ENCODE measurements at regions not wholly inside any gene's neighbourhood (a gene's known extent, or its start where the extent isn't known, plus 50 kb on each side); places are given as distances from the start of the nearest gene placed in this dataset.

GRCh38 chr7:69035826-69036225 is 562.4 kb upstream of the AUTS2 start:
- no peaks in the 10 kb centered on the region for H3K4me1 ChIP-seq
- no peaks in the 10 kb centered on the region for H3K36me3 ChIP-seq
- TF ChIP-seq POLR2A (IDR thresholded peaks at IDR 0.05) (no peak), POLR2AphosphoS5 (IDR thresholded peaks at IDR 0.05) (no peak), EP300 (IDR thresholded peaks at IDR 0.05) (no peak)
- TF ChIP-seq, protein P1, sequence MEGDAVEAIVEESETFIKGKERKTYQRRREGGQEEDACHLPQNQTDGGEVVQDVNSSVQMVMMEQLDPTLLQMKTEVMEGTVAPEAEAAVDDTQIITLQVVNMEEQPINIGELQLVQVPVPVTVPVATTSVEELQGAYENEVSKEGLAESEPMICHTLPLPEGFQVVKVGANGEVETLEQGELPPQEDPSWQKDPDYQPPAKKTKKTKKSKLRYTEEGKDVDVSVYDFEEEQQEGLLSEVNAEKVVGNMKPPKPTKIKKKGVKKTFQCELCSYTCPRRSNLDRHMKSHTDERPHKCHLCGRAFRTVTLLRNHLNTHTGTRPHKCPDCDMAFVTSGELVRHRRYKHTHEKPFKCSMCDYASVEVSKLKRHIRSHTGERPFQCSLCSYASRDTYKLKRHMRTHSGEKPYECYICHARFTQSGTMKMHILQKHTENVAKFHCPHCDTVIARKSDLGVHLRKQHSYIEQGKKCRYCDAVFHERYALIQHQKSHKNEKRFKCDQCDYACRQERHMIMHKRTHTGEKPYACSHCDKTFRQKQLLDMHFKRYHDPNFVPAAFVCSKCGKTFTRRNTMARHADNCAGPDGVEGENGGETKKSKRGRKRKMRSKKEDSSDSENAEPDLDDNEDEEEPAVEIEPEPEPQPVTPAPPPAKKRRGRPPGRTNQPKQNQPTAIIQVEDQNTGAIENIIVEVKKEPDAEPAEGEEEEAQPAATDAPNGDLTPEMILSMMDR (IDR thresholded peaks at IDR 0.05): no peak
- intact Hi-C loops (cut with DNase I): no loop called here
- no peaks in the 10 kb centered on the region for H3K9me3 ChIP-seq
- no peaks in the 10 kb centered on the region for H3K27me3 ChIP-seq
- no peak for DNase-seq
- H3K4me3 ChIP-seq: no peak overlapping the region
- 76 to 81% methylated on average over 7 of the region's 7 CpGs for WGBS, 2 donors
- no peak overlapping the region for H3K27ac ChIP-seq

GRCh38 chr7:69036301-69036700 is 562.0 kb upstream of the AUTS2 start:
- Histone ChIP-seq H3K27me3 (no peaks in the 10 kb centered on the region), H3K4me1 (no peaks in the 10 kb centered on the region), H3K9me3 (no peaks in the 10 kb centered on the region), H3K36me3 (no peaks in the 10 kb centered on the region), H3K27ac (no peak overlapping the region), H3K4me3 (no peak overlapping the region)
- intact Hi-C loops (cut with DNase I): no loop called here
- DNase-seq: no peak
- TF ChIP-seq EP300 (IDR thresholded peaks at IDR 0.05): no peak
- TF ChIP-seq, protein P1 (IDR thresholded peaks at IDR 0.05): no peak
- TF ChIP-seq POLR2A (IDR thresholded peaks at IDR 0.05): no peak
- no peak for TF ChIP-seq POLR2AphosphoS5 (IDR thresholded peaks at IDR 0.05)
- WGBS, 2 donors: 76 to 86% methylated on average over 7 of the region's 7 CpGs

DNA sequence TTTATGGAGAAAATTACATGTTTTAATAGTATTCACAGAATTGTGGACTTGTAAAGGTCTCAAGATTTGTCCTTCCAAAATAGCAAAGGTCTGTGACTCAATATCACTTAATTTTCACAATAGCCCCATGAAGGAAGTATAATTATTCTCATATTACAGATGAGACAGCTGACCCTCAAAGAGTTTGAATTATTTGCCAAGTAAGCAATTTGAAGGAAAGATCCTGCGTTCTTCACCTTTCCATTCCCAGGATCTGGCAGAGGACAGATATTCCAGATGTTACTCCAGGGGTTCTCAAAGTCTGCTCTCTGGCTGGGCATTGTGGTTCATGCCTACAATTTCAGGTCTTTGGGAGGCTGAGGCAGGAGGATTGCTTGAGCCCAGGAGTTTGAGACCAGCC is 559.4 kb upstream of the AUTS2 start:
- Histone ChIP-seq H3K9me3 (peaks cover 0 to 5% (median 5%) of the 10 kb centered on the region in 4 donors), H3K27me3 (no peaks in the 10 kb centered on the region), H3K4me1 (no peaks in the 10 kb centered on the region), H3K27ac (no peak overlapping the region), H3K36me3 (no peaks in the 10 kb centered on the region), H3K4me3 (no peak overlapping the region)
- no peak for DNase-seq
- WGBS, 2 donors: 87 to 90% methylated on average over 1 of the region's 1 CpG
- intact Hi-C loops (cut with DNase I): no loop called here
- TF ChIP-seq, protein P1 (IDR thresholded peaks at IDR 0.05): no peak
- no peak for TF ChIP-seq POLR2A (IDR thresholded peaks at IDR 0.05)
- TF ChIP-seq POLR2AphosphoS5 (IDR thresholded peaks at IDR 0.05): no peak
- TF ChIP-seq EP300 (IDR thresholded peaks at IDR 0.05): no peak

DNA sequence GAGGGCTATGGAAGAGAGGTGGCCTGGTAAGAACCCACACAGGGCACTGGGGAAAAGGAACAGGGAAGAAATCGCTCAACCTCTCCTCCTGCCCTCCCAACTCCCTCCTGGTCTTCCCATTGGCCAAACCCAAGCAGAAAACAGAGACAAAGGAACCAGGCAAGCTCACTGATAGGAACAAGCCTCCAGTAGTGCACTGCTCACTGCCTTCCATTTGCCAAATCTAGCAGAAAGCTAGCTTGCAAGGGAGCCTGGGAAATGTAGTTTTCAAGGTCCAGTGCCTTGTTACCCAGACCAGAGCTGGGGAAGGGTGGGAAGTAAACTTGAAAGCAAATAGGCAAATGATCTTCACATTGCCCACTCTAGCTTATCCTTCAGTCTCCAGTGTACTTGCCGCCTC is 556.1 kb upstream of the AUTS2 start:
- Histone ChIP-seq H3K4me1 (no peaks in the 10 kb centered on the region), H3K9me3 (peaks cover 0 to 16% (median 6%) of the 10 kb centered on the region in 4 donors), H3K27ac (no peak overlapping the region), H3K4me3 (no peak overlapping the region), H3K36me3 (no peaks in the 10 kb centered on the region), H3K27me3 (no peaks in the 10 kb centered on the region)
- intact Hi-C loops (cut with DNase I): no loop called here
- DNase-seq: no peak
- TF ChIP-seq, protein P1 (IDR thresholded peaks at IDR 0.05): no peak
- TF ChIP-seq POLR2AphosphoS5 (IDR thresholded peaks at IDR 0.05): no peak
- no peak for TF ChIP-seq EP300 (IDR thresholded peaks at IDR 0.05)
- TF ChIP-seq POLR2A (IDR thresholded peaks at IDR 0.05): no peak
- 77 to 91% methylated on average over 2 of the region's 2 CpGs for WGBS, 2 donors

DNA sequence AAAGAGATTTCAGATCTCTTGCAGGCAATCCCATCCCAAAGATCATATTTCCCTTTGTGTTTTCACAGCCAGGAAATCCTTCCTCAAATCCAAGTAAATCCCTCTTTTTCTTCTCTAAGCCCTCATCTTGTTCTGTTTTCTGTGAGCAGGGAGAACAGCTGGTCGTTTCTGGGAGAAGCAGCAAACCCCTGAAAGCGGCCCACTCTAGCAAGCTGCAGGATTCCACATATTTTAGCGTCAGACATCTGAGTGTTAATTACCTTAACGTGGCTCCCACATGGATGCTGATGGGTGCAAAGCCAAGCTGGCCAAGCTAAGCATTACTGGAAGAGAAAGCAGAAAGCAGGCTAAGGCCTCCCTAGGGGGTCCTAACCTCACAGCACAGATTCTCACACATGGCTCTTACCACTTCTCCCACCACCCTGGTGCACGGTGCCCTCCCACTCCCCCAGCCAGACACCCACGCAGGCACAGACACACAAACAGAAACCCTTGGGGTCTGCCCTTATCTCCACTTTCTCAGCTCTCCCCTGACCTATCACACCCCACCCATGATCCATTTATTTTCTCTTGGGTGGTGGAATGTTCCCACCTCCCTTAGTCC is 551.0 kb upstream of the AUTS2 start:
- no peak overlapping the region for H3K4me3 ChIP-seq
- TF ChIP-seq POLR2A (IDR thresholded peaks at IDR 0.05) (no peak), POLR2AphosphoS5 (IDR thresholded peaks at IDR 0.05) (no peak), EP300 (IDR thresholded peaks at IDR 0.05) (no peak)
- TF ChIP-seq, protein P1 (IDR thresholded peaks at IDR 0.05): no peak
- peaks cover 0 to 16% (median 7%) of the 10 kb centered on the region in 4 donors for H3K9me3 ChIP-seq
- intact Hi-C loops (cut with DNase I): no loop called here
- H3K4me1 ChIP-seq: no peaks in the 10 kb centered on the region
- DNase-seq: no peak
- H3K36me3 ChIP-seq: no peaks in the 10 kb centered on the region
- no peak overlapping the region for H3K27ac ChIP-seq
- WGBS, 2 donors: 47 to 50% methylated on average over 6 of the region's 6 CpGs
- no peaks in the 10 kb centered on the region for H3K27me3 ChIP-seq
